ENCODE measurements at regions not wholly inside any gene's neighbourhood (a gene's known extent, or its start where the extent isn't known, plus 50 kb on each side); places are given as distances from the start of the nearest gene placed in this dataset.

- no peak for TF ChIP-seq TAF1 (IDR thresholded peaks at IDR 0.05; ENCODE audit: borderline replicate concordance, insufficient read depth, low read length)
- no peak for TF ChIP-seq REST (IDR thresholded peaks at IDR 0.05; ENCODE audit: insufficient read depth in 1 of 2, low read depth in 2 of 2, low read length in 2 of 2)
- no peak for TF ChIP-seq POLR2AphosphoS5 (IDR thresholded peaks at IDR 0.05; ENCODE audit: low read depth, low read length)
- no peak for TF ChIP-seq SIN3A (IDR thresholded peaks at IDR 0.05; ENCODE audit: borderline replicate concordance, insufficient read depth, low read length)
- TF ChIP-seq FOXP2 (optimal IDR thresholded peaks at IDR 0.05; ENCODE audit: borderline replicate concordance, extremely low read depth, extremely low read length, insufficient read depth) = no peak
Measured at GRCh38 chr2:209238765-209239584, 184.9 kb upstream of the MAP2 start.

Data from PFSK-1 (cell line).